ENCODE measurements at regions not wholly inside any gene's neighbourhood (a gene's known extent, or its start where the extent isn't known, plus 50 kb on each side); places are given as distances from the start of the nearest gene placed in this dataset.

GRCh38 chr3:103968751-103969150 lies 1398.0 kb upstream of the ALCAM start:
- Histone ChIP-seq H3K36me3 (ENCODE audit: insufficient read depth, low read length) (no peaks in the 10 kb centered on the region), H3K79me2 (replicated peaks; ENCODE audit: insufficient read depth, low read length) (no peaks in the 10 kb centered on the region), H3K27me3 (ENCODE audit: insufficient read depth, low read depth, low read length) (no peaks in the 10 kb centered on the region), H3K4me2 (ENCODE audit: low read length) (no peak overlapping the region), H3F3A (ENCODE audit: insufficient read depth, low read length, poor library complexity, severe bottlenecking) (no peaks in the 10 kb centered on the region), H3K9me2 (ENCODE audit: insufficient read depth, low read length) (no peaks in the 10 kb centered on the region), H3K9ac (ENCODE audit: low read length) (no peak overlapping the region), H3K27ac (ENCODE audit: low read length) (no peak overlapping the region), H2AFZ (ENCODE audit: low read depth, low read length) (no peak overlapping the region), H3K9me3 (ENCODE audit: low read length) (no peaks in the 10 kb centered on the region), H4K20me1 (ENCODE audit: insufficient read depth) (no peaks in the 10 kb centered on the region), H3K4me3 (ENCODE audit: low read length) (no peak overlapping the region)
- TF ChIP-seq, protein P1, sequence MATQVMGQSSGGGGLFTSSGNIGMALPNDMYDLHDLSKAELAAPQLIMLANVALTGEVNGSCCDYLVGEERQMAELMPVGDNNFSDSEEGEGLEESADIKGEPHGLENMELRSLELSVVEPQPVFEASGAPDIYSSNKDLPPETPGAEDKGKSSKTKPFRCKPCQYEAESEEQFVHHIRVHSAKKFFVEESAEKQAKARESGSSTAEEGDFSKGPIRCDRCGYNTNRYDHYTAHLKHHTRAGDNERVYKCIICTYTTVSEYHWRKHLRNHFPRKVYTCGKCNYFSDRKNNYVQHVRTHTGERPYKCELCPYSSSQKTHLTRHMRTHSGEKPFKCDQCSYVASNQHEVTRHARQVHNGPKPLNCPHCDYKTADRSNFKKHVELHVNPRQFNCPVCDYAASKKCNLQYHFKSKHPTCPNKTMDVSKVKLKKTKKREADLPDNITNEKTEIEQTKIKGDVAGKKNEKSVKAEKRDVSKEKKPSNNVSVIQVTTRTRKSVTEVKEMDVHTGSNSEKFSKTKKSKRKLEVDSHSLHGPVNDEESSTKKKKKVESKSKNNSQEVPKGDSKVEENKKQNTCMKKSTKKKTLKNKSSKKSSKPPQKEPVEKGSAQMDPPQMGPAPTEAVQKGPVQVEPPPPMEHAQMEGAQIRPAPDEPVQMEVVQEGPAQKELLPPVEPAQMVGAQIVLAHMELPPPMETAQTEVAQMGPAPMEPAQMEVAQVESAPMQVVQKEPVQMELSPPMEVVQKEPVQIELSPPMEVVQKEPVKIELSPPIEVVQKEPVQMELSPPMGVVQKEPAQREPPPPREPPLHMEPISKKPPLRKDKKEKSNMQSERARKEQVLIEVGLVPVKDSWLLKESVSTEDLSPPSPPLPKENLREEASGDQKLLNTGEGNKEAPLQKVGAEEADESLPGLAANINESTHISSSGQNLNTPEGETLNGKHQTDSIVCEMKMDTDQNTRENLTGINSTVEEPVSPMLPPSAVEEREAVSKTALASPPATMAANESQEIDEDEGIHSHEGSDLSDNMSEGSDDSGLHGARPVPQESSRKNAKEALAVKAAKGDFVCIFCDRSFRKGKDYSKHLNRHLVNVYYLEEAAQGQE (IDR thresholded peaks at IDR 0.05; ENCODE audit: borderline replicate concordance): no peak
- TF ChIP-seq CTCF (IDR thresholded peaks at IDR 0.05; ENCODE audit: poor library complexity, severe bottlenecking) (no peak), EP300 (conservative IDR thresholded peaks at IDR 0.05; ENCODE audit: poor library complexity, severe bottlenecking) (no peak)

GRCh38 chr3:103976931-103977339 lies 1389.8 kb upstream of the ALCAM start:
- TF ChIP-seq RAD21 (conservative IDR thresholded peaks at IDR 0.05): no peak
- no peak for TF ChIP-seq EZH2 (IDR thresholded peaks at IDR 0.05; ENCODE audit: borderline replicate concordance, insufficient read depth, low read length, poor library complexity, severe bottlenecking)
- no peak for TF ChIP-seq POLR2AphosphoS5 (IDR thresholded peaks at IDR 0.05)
- TF ChIP-seq CTCF (IDR thresholded peaks at IDR 0.05; ENCODE audit: poor library complexity, severe bottlenecking): no peak
- no peak for TF ChIP-seq TAF1 (IDR thresholded peaks at IDR 0.05; ENCODE audit: low read depth)
- no peak for TF ChIP-seq EP300 (conservative IDR thresholded peaks at IDR 0.05; ENCODE audit: poor library complexity, severe bottlenecking)
- no peak for TF ChIP-seq SMC3 (conservative IDR thresholded peaks at IDR 0.05; ENCODE audit: poor library complexity)
- TF ChIP-seq, protein P1 (IDR thresholded peaks at IDR 0.05; ENCODE audit: borderline replicate concordance): no peak
- no peak for TF ChIP-seq MXI1 (conservative IDR thresholded peaks at IDR 0.05; ENCODE audit: poor library complexity, severe bottlenecking)
- no peak overlapping the region for H3K27ac ChIP-seq (ENCODE audit: low read length)
- no peak overlapping the region for H3K4me3 ChIP-seq (ENCODE audit: low read length)
- no peaks in the 10 kb centered on the region for H3K36me3 ChIP-seq (ENCODE audit: insufficient read depth, low read length)
- no peaks in the 10 kb centered on the region for H3K9me2 ChIP-seq (ENCODE audit: insufficient read depth, low read length)
- H4K20me1 ChIP-seq (ENCODE audit: insufficient read depth): no peaks in the 10 kb centered on the region
- H3K79me2 ChIP-seq (replicated peaks; ENCODE audit: insufficient read depth, low read length): no peaks in the 10 kb centered on the region
- H3K4me2 ChIP-seq (ENCODE audit: low read length): no peak overlapping the region
- no peaks in the 10 kb centered on the region for H3F3A ChIP-seq (ENCODE audit: insufficient read depth, low read length, poor library complexity, severe bottlenecking)
- H3K27me3 ChIP-seq (ENCODE audit: insufficient read depth, low read depth, low read length): no peaks in the 10 kb centered on the region
- H3K9me3 ChIP-seq (ENCODE audit: low read length): no peaks in the 10 kb centered on the region
- no peak overlapping the region for H3K9ac ChIP-seq (ENCODE audit: low read length)
- H2AFZ ChIP-seq (ENCODE audit: low read depth, low read length): no peak overlapping the region
